ENCODE measurements at regions not wholly inside any gene's neighbourhood (a gene's known extent, or its start where the extent isn't known, plus 50 kb on each side); places are given as distances from the start of the nearest gene placed in this dataset.

- DNase-seq (ENCODE audit: low read depth) = no peak
Observed at GRCh38 chr1:215458562-215458961, 108.5 kb upstream of the KCTD3 start.

GRCh38 chr1:215459136-215459535 is 108.0 kb upstream of the KCTD3 start:
- DNase-seq (ENCODE audit: low read depth) = no peak

- DNase-seq (ENCODE audit: low read depth) = no peak
Observed at GRCh38 chr1:215466361-215466760, 100.7 kb upstream of the KCTD3 start.

- no peak for DNase-seq (ENCODE audit: low read depth)
Observed at GRCh38 chr1:215471463-215471862, 95.6 kb upstream of the KCTD3 start.

GRCh38 chr1:215472723-215473122 is 94.4 kb upstream of the KCTD3 start:
- DNase-seq (ENCODE audit: low read depth) = no peak

- DNase-seq (ENCODE audit: low read depth) = no peak
Observed at GRCh38 chr1:215473943-215474342, 93.2 kb upstream of the KCTD3 start.

- DNase-seq (ENCODE audit: low read depth) = no peak
Observed at GRCh38 chr1:215474940-215475339, 92.2 kb upstream of the KCTD3 start.

GRCh38 chr1:215475796-215476481 is 91.2 kb upstream of the KCTD3 start:
- DNase-seq (ENCODE audit: low read depth) = no peak

- DNase-seq (ENCODE audit: low read depth) = no peak
Observed at GRCh38 chr1:215476541-215476940, 90.6 kb upstream of the KCTD3 start.

GRCh38 chr1:215477632-215478031 is 89.5 kb upstream of the KCTD3 start:
- DNase-seq (ENCODE audit: low read depth) = no peak

- no peak for DNase-seq (ENCODE audit: low read depth)
Observed at GRCh38 chr1:215479567-215479966, 87.5 kb upstream of the KCTD3 start.

GRCh38 chr1:215482079-215482478 is 85.0 kb upstream of the KCTD3 start:
- no peak for DNase-seq (ENCODE audit: low read depth)

GRCh38 chr1:215484171-215484939 is 82.7 kb upstream of the KCTD3 start:
- no peak for DNase-seq (ENCODE audit: low read depth)

- no peak for DNase-seq (ENCODE audit: low read depth)
Observed at GRCh38 chr1:215487466-215487865, 79.6 kb upstream of the KCTD3 start.

- no peak for DNase-seq (ENCODE audit: low read depth)
Observed at GRCh38 chr1:215488850-215489249, 78.3 kb upstream of the KCTD3 start.

GRCh38 chr1:215489771-215490565 is 77.1 kb upstream of the KCTD3 start:
- no peak for DNase-seq (ENCODE audit: low read depth)

GRCh38 chr1:215497528-215497927 is 69.6 kb upstream of the KCTD3 start:
- no peak for DNase-seq (ENCODE audit: low read depth)

- DNase-seq (ENCODE audit: low read depth) = no peak
Observed at GRCh38 chr1:215501496-215501895, 65.6 kb upstream of the KCTD3 start.

- no peak for DNase-seq (ENCODE audit: low read depth)
Observed at GRCh38 chr1:215502081-215502480, 65.0 kb upstream of the KCTD3 start.

- no peak for DNase-seq (ENCODE audit: low read depth)
Observed at GRCh38 chr1:215507119-215507518, 60.0 kb upstream of the KCTD3 start.

GRCh38 chr1:215508311-215508710 is 58.8 kb upstream of the KCTD3 start:
- DNase-seq (ENCODE audit: low read depth) = no peak
